SK-N-SH (cell line): ENCODE measurements at regions not wholly inside any gene's neighbourhood (a gene's known extent, or its start where the extent isn't known, plus 50 kb on each side); places are given as distances from the start of the nearest gene placed in this dataset.

ENCODE experiments used
- CTCF ChIA-PET: fragments of 300-600, 350-600 bp; formaldehyde crosslinking; extraction: SDS; loops from one replicate; lab custom pipeline; 2021; lab: Yijun Ruan, JAX
- POLR2A ChIA-PET: fragments of 350-600 bp; sonication (Branson Sonifier 250); formaldehyde crosslinking; extraction: SDS; loops from one replicate; lab custom pipeline; 2020; ENCODE audit warnings: antibody characterized with exemption, inconsistent platforms; lab: Yijun Ruan, JAX
- DNase-seq: peaks from one replicate; pipeline ENCODE4 v3.0.0; 2012
- H2AFZ ChIP-seq: fragments of 200-600 bp; sonication (generic); 2 replicates; pipeline ENCODE4 v1.8.1; 2016; ENCODE audit warnings: antibody characterized with exemption, mild to moderate bottlenecking, low read depth
- H3F3A ChIP-seq: fragments of 200-600 bp; sonication (generic); replicated peaks from 2 replicates; pipeline ENCODE3; 2016; ENCODE audit warnings: antibody characterized with exemption, mild to moderate bottlenecking; ENCODE audit not compliant: insufficient read depth
- H3K27ac ChIP-seq, 2 experiments: fragments of 200-500 bp in 1 of 2; fragments of 200-600 bp in 1 of 2; sonication (Bioruptor generic) in 1 of 2; sonication (generic), shearing (Covaris generic) in 1 of 2; 2 replicates each; pipeline versions ENCODE4 v1.5.1 to v1.6.1; 2014 to 2016; ENCODE audit warnings: low read depth in 2 of 2, inconsistent platforms in 1 of 2, low read length in 1 of 2, mild to moderate bottlenecking in 1 of 2, mixed read lengths in 1 of 2
- H3K27me3 ChIP-seq: fragments of 200-600 bp; sonication (generic), shearing (Covaris generic); 2 replicates; pipeline ENCODE4 v1.6.1; 2016; ENCODE audit warnings: mixed run types; ENCODE audit not compliant: insufficient read depth
- H3K36me3 ChIP-seq, 2 experiments: fragments of 200-500 bp in 1 of 2; fragments of 200-600 bp in 1 of 2; sonication (Bioruptor generic) in 1 of 2; sonication (generic) in 1 of 2; replicated peaks in 1 of 2; 2 replicates each; pipeline versions ENCODE3 to v1.5.1; 2014 to 2016; ENCODE audit warnings: low read length in 1 of 2, mild to moderate bottlenecking in 1 of 2; ENCODE audit not compliant: insufficient read depth in 2 of 2, control insufficient read depth in 1 of 2
- H3K4me1 ChIP-seq, 2 experiments: fragments of 200-500 bp in 1 of 2; fragments of 200-600 bp in 1 of 2; sonication (Bioruptor generic) in 1 of 2; sonication (generic), shearing (Covaris generic) in 1 of 2; 2 replicates each; pipeline versions ENCODE4 v1.5.1 to v1.6.1; 2014 to 2016; ENCODE audit warnings: low read depth in 1 of 2, low read length in 1 of 2, mixed run types in 1 of 2; ENCODE audit not compliant: insufficient read depth in 2 of 2, control insufficient read depth in 1 of 2
- H3K4me2 ChIP-seq: fragments of 200-600 bp; sonication (generic), shearing (Covaris generic); 2 replicates; pipeline ENCODE4 v1.6.1; 2017; ENCODE audit warnings: mixed run types
- H3K4me3 ChIP-seq, 2 experiments: fragments of 200-500 bp in 1 of 2; fragments of 200-600 bp in 1 of 2; sonication (Bioruptor generic) in 1 of 2; sonication (generic), shearing (Covaris generic) in 1 of 2; 2 replicates each; pipeline versions ENCODE4 v1.5.1 to v1.8.1; 2014 to 2016; ENCODE audit warnings: low read depth in 2 of 2, inconsistent platforms in 1 of 2, low read length in 1 of 2, mild to moderate bottlenecking in 1 of 2, mixed read lengths in 1 of 2, moderate library complexity in 1 of 2
- H3K79me2 ChIP-seq: fragments of 200-600 bp; sonication (generic); 2 replicates; pipeline ENCODE4 v1.8.1; 2017; ENCODE audit warnings: mild to moderate bottlenecking; ENCODE audit not compliant: insufficient read depth
- H3K9ac ChIP-seq: fragments of 200-600 bp; sonication (generic); 2 replicates; pipeline ENCODE4 v1.6.1; 2017; ENCODE audit warnings: mixed run types
- H3K9me2 ChIP-seq: fragments of 200-600 bp; sonication (generic); 2 replicates; pipeline ENCODE4 v1.6.1; 2017; ENCODE audit warnings: mixed run types
- H3K9me3 ChIP-seq: fragments of 200-600 bp; sonication (generic); 2 replicates; pipeline ENCODE4 v1.6.1; 2017; ENCODE audit warnings: mixed run types, mild to moderate bottlenecking, moderate library complexity
- H4K20me1 ChIP-seq: fragments of 200-600 bp; sonication (generic); 2 replicates; pipeline ENCODE4 v1.6.1; 2017; ENCODE audit warnings: mild to moderate bottlenecking, mixed run types; ENCODE audit not compliant: insufficient read depth
- ELF1 ChIP-seq: IDR thresholded peaks from 2 replicates; pipeline ENCODE4 v1.4.0; 2012
- EP300 ChIP-seq, 2 experiments: IDR thresholded peaks; 2 replicates each; pipeline versions ENCODE4 v1.4.0 to v1.6.1; 2012; ENCODE audit warnings: borderline replicate concordance in 1 of 2, low read depth in 1 of 2, low read length in 1 of 2
- EZH2phosphoT487 ChIP-seq: fragments of 200-600 bp; sonication (generic); IDR thresholded peaks from 2 replicates; pipeline ENCODE4 v1.6.1; 2017; ENCODE audit warnings: low read depth, mixed run types, mild to moderate bottlenecking, antibody characterized with exemption, moderate library complexity, borderline replicate concordance
- FOXM1 ChIP-seq: IDR thresholded peaks from 2 replicates; pipeline ENCODE4 v1.4.0; 2012; ENCODE audit warnings: low read depth, mild to moderate bottlenecking
- GABPA ChIP-seq: IDR thresholded peaks from 2 replicates; pipeline ENCODE4 v1.4.0; 2012; ENCODE audit warnings: low read depth, mild to moderate bottlenecking
- MAX ChIP-seq: IDR thresholded peaks from 2 replicates; pipeline ENCODE4 v1.4.0; 2012; ENCODE audit warnings: low read depth
- MEF2A ChIP-seq: IDR thresholded peaks from 2 replicates; pipeline ENCODE4 v1.4.0; 2012; ENCODE audit warnings: low read depth, borderline replicate concordance
- MXI1 ChIP-seq: IDR thresholded peaks from 2 replicates; pipeline ENCODE4 v1.6.1; 2012; ENCODE audit warnings: mild to moderate bottlenecking, low read depth, low read length, improper control_type of control experiment
- POLR2AphosphoS5 ChIP-seq: IDR thresholded peaks from 2 replicates; pipeline ENCODE4 v1.6.1; 2012; ENCODE audit warnings: low read depth, low read length
- RAD21 ChIP-seq: IDR thresholded peaks from 2 replicates; pipeline ENCODE4 v1.6.1; 2012; ENCODE audit warnings: mild to moderate bottlenecking, low read length
- SIN3A ChIP-seq: IDR thresholded peaks from 2 replicates; pipeline ENCODE4 v1.6.1; 2012; ENCODE audit warnings: low read depth, mild to moderate bottlenecking, low read length, moderate library complexity, borderline replicate concordance
- SMC3 ChIP-seq: IDR thresholded peaks from 2 replicates; pipeline ENCODE4 v1.6.1; 2012; ENCODE audit warnings: low read depth, low read length, improper control_type of control experiment
- TAF1 ChIP-seq: IDR thresholded peaks from 2 replicates; pipeline ENCODE4 v1.6.1; 2012; ENCODE audit warnings: low read depth, mild to moderate bottlenecking, low read length, moderate library complexity, borderline replicate concordance
- TCF12 ChIP-seq: IDR thresholded peaks from 2 replicates; pipeline ENCODE4 v1.4.0; 2012
- TEAD4 ChIP-seq: IDR thresholded peaks from 2 replicates; pipeline ENCODE4 v1.4.0; 2012; ENCODE audit warnings: mild to moderate bottlenecking, borderline replicate concordance; ENCODE audit not compliant: insufficient read depth
- YY1 ChIP-seq: IDR thresholded peaks from 2 replicates; pipeline ENCODE4 v1.4.0; 2012; ENCODE audit warnings: low read depth, mild to moderate bottlenecking
- WGBS: methylation state at CpG from one replicate; pipeline ENCODE4 v1.1.6; 2017; ENCODE audit warnings: low lambda C conversion rate; 5-methylcytosine and 5-hydroxymethylcytosine counted together
- TF ChIP-seq, protein P1 (sequence below): IDR thresholded peaks from 2 replicates; pipeline ENCODE4 v1.4.0; 2012; ENCODE audit warnings: low read depth, borderline replicate concordance
- TF ChIP-seq, protein P2 (sequence below): fragments of 200-600 bp; sonication (generic); IDR thresholded peaks from 2 replicates; pipeline ENCODE4 v1.6.1; 2017; ENCODE audit warnings: antibody characterized with exemption, mild to moderate bottlenecking, moderate library complexity
- TF ChIP-seq, protein P3 (sequence below): IDR thresholded peaks from 2 replicates; pipeline ENCODE4; 2012
- TF ChIP-seq, protein P4 (sequence below): IDR thresholded peaks from 2 replicates; pipeline ENCODE4 v1.4.0; 2012; ENCODE audit warnings: low read depth, borderline replicate concordance

DNA sequence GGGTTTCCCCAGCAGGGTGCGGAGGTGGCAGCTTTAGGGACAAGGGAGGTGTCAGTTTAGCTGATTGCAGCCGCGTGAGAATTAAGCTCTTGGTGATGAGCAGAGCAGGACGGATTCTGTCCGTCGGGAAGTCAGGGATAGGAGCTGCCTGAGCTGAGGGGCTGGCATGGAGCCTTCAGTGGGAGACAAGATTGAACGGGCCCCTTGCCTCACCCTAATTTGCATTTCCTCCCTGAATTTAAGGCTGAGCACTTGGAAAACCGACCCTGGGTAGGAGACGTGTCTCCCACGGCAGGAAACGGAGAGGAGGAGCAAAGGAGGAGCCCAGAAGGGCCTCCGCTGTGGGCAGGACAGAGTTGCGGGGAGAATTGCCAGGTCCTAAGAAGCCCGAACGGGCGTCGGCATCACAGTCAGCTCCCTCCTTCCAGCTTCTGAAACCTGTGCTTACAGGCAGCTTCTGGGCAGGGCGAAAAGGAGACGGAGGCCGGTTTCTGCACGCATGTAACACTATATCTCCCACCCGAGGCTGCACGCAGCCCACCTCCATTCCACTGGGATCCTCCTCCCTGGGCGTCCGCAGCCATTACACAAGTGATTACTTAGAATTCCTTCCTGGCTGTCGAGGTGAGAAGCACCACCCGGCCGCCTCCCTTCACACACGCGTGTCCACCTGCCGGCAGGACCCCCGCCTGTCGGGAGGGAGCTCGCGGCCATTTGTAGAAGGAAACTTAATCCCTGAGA lies 345.8 kb downstream of the BRD1 start:
- WGBS: 12% methylated on average over 30 of the region's 35 CpGs
- Histone ChIP-seq H3K4me2 (no peak overlapping the region), H3K36me3 (no peaks in the 10 kb centered on the region), H3K9ac (no peak overlapping the region), H3K9me3 (no peaks in the 10 kb centered on the region), H3K27me3 (no peaks in the 10 kb centered on the region; the same call in 1 of the 2 replicates), H3K4me3 (no peak overlapping the region), H3F3A (no peaks in the 10 kb centered on the region), H3K79me2 (no peaks in the 10 kb centered on the region), H3K4me1 (no peaks in the 10 kb centered on the region), H4K20me1 (no peaks in the 10 kb centered on the region), H3K9me2 (no peaks in the 10 kb centered on the region), H2AFZ (no peak overlapping the region), H3K27ac (no peak overlapping the region)
- TF ChIP-seq SIN3A: no peak
- TF ChIP-seq EZH2phosphoT487: no peak
- TF ChIP-seq MXI1: no peak
- TF ChIP-seq, protein P1, sequence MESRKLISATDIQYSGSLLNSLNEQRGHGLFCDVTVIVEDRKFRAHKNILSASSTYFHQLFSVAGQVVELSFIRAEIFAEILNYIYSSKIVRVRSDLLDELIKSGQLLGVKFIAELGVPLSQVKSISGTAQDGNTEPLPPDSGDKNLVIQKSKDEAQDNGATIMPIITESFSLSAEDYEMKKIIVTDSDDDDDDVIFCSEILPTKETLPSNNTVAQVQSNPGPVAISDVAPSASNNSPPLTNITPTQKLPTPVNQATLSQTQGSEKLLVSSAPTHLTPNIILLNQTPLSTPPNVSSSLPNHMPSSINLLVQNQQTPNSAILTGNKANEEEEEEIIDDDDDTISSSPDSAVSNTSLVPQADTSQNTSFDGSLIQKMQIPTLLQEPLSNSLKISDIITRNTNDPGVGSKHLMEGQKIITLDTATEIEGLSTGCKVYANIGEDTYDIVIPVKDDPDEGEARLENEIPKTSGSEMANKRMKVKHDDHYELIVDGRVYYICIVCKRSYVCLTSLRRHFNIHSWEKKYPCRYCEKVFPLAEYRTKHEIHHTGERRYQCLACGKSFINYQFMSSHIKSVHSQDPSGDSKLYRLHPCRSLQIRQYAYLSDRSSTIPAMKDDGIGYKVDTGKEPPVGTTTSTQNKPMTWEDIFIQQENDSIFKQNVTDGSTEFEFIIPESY: no peak
- no peak for TF ChIP-seq EP300 (IDR thresholded peaks at IDR 0.05; ENCODE audit: borderline replicate concordance in 1 of 2, low read depth in 1 of 2, low read length in 1 of 2)
- TF ChIP-seq, protein P2, sequence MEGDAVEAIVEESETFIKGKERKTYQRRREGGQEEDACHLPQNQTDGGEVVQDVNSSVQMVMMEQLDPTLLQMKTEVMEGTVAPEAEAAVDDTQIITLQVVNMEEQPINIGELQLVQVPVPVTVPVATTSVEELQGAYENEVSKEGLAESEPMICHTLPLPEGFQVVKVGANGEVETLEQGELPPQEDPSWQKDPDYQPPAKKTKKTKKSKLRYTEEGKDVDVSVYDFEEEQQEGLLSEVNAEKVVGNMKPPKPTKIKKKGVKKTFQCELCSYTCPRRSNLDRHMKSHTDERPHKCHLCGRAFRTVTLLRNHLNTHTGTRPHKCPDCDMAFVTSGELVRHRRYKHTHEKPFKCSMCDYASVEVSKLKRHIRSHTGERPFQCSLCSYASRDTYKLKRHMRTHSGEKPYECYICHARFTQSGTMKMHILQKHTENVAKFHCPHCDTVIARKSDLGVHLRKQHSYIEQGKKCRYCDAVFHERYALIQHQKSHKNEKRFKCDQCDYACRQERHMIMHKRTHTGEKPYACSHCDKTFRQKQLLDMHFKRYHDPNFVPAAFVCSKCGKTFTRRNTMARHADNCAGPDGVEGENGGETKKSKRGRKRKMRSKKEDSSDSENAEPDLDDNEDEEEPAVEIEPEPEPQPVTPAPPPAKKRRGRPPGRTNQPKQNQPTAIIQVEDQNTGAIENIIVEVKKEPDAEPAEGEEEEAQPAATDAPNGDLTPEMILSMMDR: no peak
- no peak for TF ChIP-seq TAF1
- no peak for TF ChIP-seq YY1
- no peak for TF ChIP-seq TEAD4
- TF ChIP-seq TCF12: no peak
- no peak for TF ChIP-seq POLR2AphosphoS5
- no peak for TF ChIP-seq MEF2A
- TF ChIP-seq, protein P3, sequence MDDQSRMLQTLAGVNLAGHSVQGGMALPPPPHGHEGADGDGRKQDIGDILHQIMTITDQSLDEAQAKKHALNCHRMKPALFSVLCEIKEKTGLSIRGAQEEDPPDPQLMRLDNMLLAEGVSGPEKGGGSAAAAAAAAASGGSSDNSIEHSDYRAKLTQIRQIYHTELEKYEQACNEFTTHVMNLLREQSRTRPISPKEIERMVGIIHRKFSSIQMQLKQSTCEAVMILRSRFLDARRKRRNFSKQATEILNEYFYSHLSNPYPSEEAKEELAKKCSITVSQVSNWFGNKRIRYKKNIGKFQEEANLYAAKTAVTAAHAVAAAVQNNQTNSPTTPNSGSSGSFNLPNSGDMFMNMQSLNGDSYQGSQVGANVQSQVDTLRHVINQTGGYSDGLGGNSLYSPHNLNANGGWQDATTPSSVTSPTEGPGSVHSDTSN: no peak
- no peak for TF ChIP-seq GABPA
- TF ChIP-seq FOXM1: no peak
- no peak for TF ChIP-seq ELF1
- TF ChIP-seq, protein P4, sequence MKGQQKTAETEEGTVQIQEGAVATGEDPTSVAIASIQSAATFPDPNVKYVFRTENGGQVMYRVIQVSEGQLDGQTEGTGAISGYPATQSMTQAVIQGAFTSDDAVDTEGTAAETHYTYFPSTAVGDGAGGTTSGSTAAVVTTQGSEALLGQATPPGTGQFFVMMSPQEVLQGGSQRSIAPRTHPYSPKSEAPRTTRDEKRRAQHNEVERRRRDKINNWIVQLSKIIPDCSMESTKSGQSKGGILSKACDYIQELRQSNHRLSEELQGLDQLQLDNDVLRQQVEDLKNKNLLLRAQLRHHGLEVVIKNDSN: no peak
- TF ChIP-seq RAD21: no peak
- TF ChIP-seq SMC3: no peak
- no peak for TF ChIP-seq MAX
- POLR2A ChIA-PET: no interaction called here
- DNase-seq: no peak
- CTCF ChIA-PET: no interaction called here
